ENCODE measurements at regions not wholly inside any gene's neighbourhood (a gene's known extent, or its start where the extent isn't known, plus 50 kb on each side); places are given as distances from the start of the nearest gene placed in this dataset.

GRCh38 chrX:39338583-39338982, 537.3 kb downstream of the MID1IP1 start:
- TF ChIP-seq, protein P1, sequence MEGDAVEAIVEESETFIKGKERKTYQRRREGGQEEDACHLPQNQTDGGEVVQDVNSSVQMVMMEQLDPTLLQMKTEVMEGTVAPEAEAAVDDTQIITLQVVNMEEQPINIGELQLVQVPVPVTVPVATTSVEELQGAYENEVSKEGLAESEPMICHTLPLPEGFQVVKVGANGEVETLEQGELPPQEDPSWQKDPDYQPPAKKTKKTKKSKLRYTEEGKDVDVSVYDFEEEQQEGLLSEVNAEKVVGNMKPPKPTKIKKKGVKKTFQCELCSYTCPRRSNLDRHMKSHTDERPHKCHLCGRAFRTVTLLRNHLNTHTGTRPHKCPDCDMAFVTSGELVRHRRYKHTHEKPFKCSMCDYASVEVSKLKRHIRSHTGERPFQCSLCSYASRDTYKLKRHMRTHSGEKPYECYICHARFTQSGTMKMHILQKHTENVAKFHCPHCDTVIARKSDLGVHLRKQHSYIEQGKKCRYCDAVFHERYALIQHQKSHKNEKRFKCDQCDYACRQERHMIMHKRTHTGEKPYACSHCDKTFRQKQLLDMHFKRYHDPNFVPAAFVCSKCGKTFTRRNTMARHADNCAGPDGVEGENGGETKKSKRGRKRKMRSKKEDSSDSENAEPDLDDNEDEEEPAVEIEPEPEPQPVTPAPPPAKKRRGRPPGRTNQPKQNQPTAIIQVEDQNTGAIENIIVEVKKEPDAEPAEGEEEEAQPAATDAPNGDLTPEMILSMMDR (IDR thresholded peaks at IDR 0.05; ENCODE audit: low read depth, low read length), result no peak

GRCh38 chrX:39356119-39356807, 555.0 kb downstream of the MID1IP1 start:
- DNase-seq (ENCODE audit: low read depth in 2 of 2), result no peak
- TF ChIP-seq, protein P1 (IDR thresholded peaks at IDR 0.05; ENCODE audit: low read depth, low read length), result no peak
- no peak overlapping the region for H3K4me3 ChIP-seq (replicated peaks in 1 of 2; ENCODE audit: low read depth in 2 of 2, low read length in 2 of 2)

More at GRCh38 chrX:39338583-39338982, 537.3 kb downstream of the MID1IP1 start:
- H3K4me3 ChIP-seq (replicated peaks in 1 of 2; ENCODE audit: low read depth in 2 of 2, low read length in 2 of 2), result no peak overlapping the region
- no peak for DNase-seq (ENCODE audit: low read depth in 2 of 2)

- DNase-seq (ENCODE audit: low read depth in 2 of 2), result no peak
- TF ChIP-seq, protein P1 (IDR thresholded peaks at IDR 0.05; ENCODE audit: low read depth, low read length), result no peak
- H3K4me3 ChIP-seq (replicated peaks in 1 of 2; ENCODE audit: low read depth in 2 of 2, low read length in 2 of 2), result no peak overlapping the region
These were observed 558.8 kb downstream of the MID1IP1 start for GRCh38 chrX:39360101-39360500.

GRCh38 chrX:39361736-39362135, 560.5 kb downstream of the MID1IP1 start:
- no peak overlapping the region for H3K4me3 ChIP-seq (replicated peaks in 1 of 2; ENCODE audit: low read depth in 2 of 2, low read length in 2 of 2)
- TF ChIP-seq, protein P1 (IDR thresholded peaks at IDR 0.05; ENCODE audit: low read depth, low read length), result no peak
- no peak for DNase-seq (ENCODE audit: low read depth in 2 of 2)

- TF ChIP-seq, protein P1 (IDR thresholded peaks at IDR 0.05; ENCODE audit: low read depth, low read length), result no peak
- no peak overlapping the region for H3K4me3 ChIP-seq (replicated peaks in 1 of 2; ENCODE audit: low read depth in 2 of 2, low read length in 2 of 2)
- no peak for DNase-seq (ENCODE audit: low read depth in 2 of 2)
These were observed 566.2 kb downstream of the MID1IP1 start for GRCh38 chrX:39367416-39367815.

DNA sequence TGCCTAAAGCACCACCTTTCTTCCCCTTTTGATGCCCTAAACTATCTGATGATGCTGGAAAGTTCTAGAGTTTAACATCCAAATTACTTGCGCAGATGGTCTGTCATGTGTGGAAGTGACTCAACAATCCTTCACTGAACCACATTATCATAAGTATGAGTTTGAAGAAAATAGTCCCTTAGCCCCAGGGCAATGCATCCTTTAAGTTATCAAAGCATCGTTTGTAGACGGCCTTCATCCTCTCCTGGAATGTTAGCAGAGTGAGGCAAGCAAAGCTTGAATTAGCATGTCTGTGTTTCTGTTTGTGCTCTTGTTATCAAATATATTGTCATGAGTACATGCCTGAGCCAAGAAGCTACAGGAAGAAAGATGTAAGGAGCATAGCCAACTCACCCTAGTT, 570.9 kb downstream of the MID1IP1 start:
- no peak overlapping the region for H3K4me3 ChIP-seq (replicated peaks in 1 of 2; ENCODE audit: low read depth in 2 of 2, low read length in 2 of 2)
- TF ChIP-seq, protein P1 (IDR thresholded peaks at IDR 0.05; ENCODE audit: low read depth, low read length), result no peak
- DNase-seq (ENCODE audit: low read depth in 2 of 2), result no peak

GRCh38 chrX:39377157-39377556, 575.9 kb downstream of the MID1IP1 start:
- DNase-seq (ENCODE audit: low read depth in 2 of 2), result no peak
- TF ChIP-seq, protein P1 (IDR thresholded peaks at IDR 0.05; ENCODE audit: low read depth, low read length), result no peak
- H3K4me3 ChIP-seq (replicated peaks in 1 of 2; ENCODE audit: low read depth in 2 of 2, low read length in 2 of 2), result no peak overlapping the region

Data from cardiac fibroblast (primary cell).